ENCODE measurements at regions not wholly inside any gene's neighbourhood (a gene's known extent, or its start where the extent isn't known, plus 50 kb on each side); places are given as distances from the start of the nearest gene placed in this dataset.

DNA sequence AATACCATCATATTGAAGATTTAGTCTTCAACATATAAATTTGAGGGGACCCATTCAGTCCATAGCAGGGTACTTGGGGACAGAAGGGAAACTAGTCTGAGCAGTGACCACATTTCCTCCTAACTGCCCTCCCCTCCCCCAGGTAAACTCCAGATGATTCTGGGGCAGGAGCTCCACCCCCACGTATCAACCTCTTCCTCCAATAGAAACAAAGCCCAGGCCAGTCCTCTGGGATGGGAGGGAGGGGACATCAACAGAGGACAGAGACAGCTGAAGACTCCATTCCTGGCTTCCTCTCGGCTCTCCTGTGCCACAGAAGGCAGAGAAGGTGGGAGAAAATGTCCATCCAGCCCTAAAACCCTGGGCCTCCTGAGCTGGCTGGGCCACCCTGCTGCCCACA lies 85.0 kb upstream of the TOP1 start:
- H3K4me3 ChIP-seq (ENCODE audit: low read length) = no peak overlapping the region
- no peaks in the 10 kb centered on the region for H3K36me3 ChIP-seq (replicated peaks; ENCODE audit: low read depth, low read length)
- no peak overlapping the region for H2AFZ ChIP-seq (ENCODE audit: low read depth, low read length)
- H3K27ac ChIP-seq (ENCODE audit: low read length) = no peak overlapping the region
- H4K20me1 ChIP-seq (ENCODE audit: insufficient read depth, low read length) = no peaks in the 10 kb centered on the region
- peaks cover 30% of the 10 kb centered on the region for H3K4me1 ChIP-seq (ENCODE audit: low read length)
- H3K9ac ChIP-seq (ENCODE audit: low read length) = no peak overlapping the region
- H3K79me2 ChIP-seq (ENCODE audit: low read length) = no peaks in the 10 kb centered on the region
- H3K27me3 ChIP-seq (ENCODE audit: low read depth, low read length) = peaks cover 9% of the 10 kb centered on the region
- H3K4me2 ChIP-seq (ENCODE audit: low read length) = no peak overlapping the region
- no peaks in the 10 kb centered on the region for H3K9me3 ChIP-seq (ENCODE audit: insufficient read depth, low read length)
- no peak for TF ChIP-seq EZH2phosphoT487 (IDR thresholded peaks at IDR 0.05; ENCODE audit: low read depth)
- TF ChIP-seq, protein P1, sequence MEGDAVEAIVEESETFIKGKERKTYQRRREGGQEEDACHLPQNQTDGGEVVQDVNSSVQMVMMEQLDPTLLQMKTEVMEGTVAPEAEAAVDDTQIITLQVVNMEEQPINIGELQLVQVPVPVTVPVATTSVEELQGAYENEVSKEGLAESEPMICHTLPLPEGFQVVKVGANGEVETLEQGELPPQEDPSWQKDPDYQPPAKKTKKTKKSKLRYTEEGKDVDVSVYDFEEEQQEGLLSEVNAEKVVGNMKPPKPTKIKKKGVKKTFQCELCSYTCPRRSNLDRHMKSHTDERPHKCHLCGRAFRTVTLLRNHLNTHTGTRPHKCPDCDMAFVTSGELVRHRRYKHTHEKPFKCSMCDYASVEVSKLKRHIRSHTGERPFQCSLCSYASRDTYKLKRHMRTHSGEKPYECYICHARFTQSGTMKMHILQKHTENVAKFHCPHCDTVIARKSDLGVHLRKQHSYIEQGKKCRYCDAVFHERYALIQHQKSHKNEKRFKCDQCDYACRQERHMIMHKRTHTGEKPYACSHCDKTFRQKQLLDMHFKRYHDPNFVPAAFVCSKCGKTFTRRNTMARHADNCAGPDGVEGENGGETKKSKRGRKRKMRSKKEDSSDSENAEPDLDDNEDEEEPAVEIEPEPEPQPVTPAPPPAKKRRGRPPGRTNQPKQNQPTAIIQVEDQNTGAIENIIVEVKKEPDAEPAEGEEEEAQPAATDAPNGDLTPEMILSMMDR (IDR thresholded peaks at IDR 0.05; ENCODE audit: low read depth, low read length) = no peak

- no peaks in the 10 kb centered on the region for H3K9me3 ChIP-seq (ENCODE audit: insufficient read depth, low read length)
- no peak overlapping the region for H3K4me3 ChIP-seq (ENCODE audit: low read length)
- no peak overlapping the region for H3K27ac ChIP-seq (ENCODE audit: low read length)
- no peak overlapping the region for H3K4me2 ChIP-seq (ENCODE audit: low read length)
- no peaks in the 10 kb centered on the region for H3K79me2 ChIP-seq (ENCODE audit: low read length)
- no peaks in the 10 kb centered on the region for H3K36me3 ChIP-seq (replicated peaks; ENCODE audit: low read depth, low read length)
- peaks cover 23% of the 10 kb centered on the region for H3K27me3 ChIP-seq (ENCODE audit: low read depth, low read length)
- no peaks in the 10 kb centered on the region for H4K20me1 ChIP-seq (ENCODE audit: insufficient read depth, low read length)
- no peak overlapping the region for H2AFZ ChIP-seq (ENCODE audit: low read depth, low read length)
- TF ChIP-seq, protein P1 (IDR thresholded peaks at IDR 0.05; ENCODE audit: low read depth, low read length) = no peak
- no peak for TF ChIP-seq EZH2phosphoT487 (IDR thresholded peaks at IDR 0.05; ENCODE audit: low read depth)
- H3K4me1 ChIP-seq (ENCODE audit: low read length) = peaks cover 30% of the 10 kb centered on the region
- H3K9ac ChIP-seq (ENCODE audit: low read length) = no peak overlapping the region
Measured at GRCh38 chr20:40945189-40945588, 83.4 kb upstream of the TOP1 start.

- no peaks in the 10 kb centered on the region for H3K79me2 ChIP-seq (ENCODE audit: low read length)
- peak overlapping the region; percentile 16; the same call in 1 of the 2 replicates for H3K4me2 ChIP-seq (ENCODE audit: low read length)
- peaks cover 28% of the 10 kb centered on the region for H3K27me3 ChIP-seq (ENCODE audit: low read depth, low read length)
- no peak overlapping the region for H3K27ac ChIP-seq (ENCODE audit: low read length)
- H2AFZ ChIP-seq (ENCODE audit: low read depth, low read length) = peak overlapping the region; percentile 30; the same call in 1 of the 2 replicates
- no peak overlapping the region for H3K4me3 ChIP-seq (ENCODE audit: low read length)
- TF ChIP-seq, protein P1 (IDR thresholded peaks at IDR 0.05; ENCODE audit: low read depth, low read length) = peak; percentile 97
- no peak for TF ChIP-seq EZH2phosphoT487 (IDR thresholded peaks at IDR 0.05; ENCODE audit: low read depth)
- peaks cover 26% of the 10 kb centered on the region for H3K4me1 ChIP-seq (ENCODE audit: low read length)
- no peaks in the 10 kb centered on the region for H4K20me1 ChIP-seq (ENCODE audit: insufficient read depth, low read length)
- no peak overlapping the region for H3K9ac ChIP-seq (ENCODE audit: low read length)
- H3K36me3 ChIP-seq (replicated peaks; ENCODE audit: low read depth, low read length) = no peaks in the 10 kb centered on the region
- no peaks in the 10 kb centered on the region for H3K9me3 ChIP-seq (ENCODE audit: insufficient read depth, low read length)
Measured at GRCh38 chr20:40945754-40946450, 82.7 kb upstream of the TOP1 start.

GRCh38 chr20:40946451-40946850 lies 82.2 kb upstream of the TOP1 start:
- Histone ChIP-seq H3K9me3 (ENCODE audit: insufficient read depth, low read length) (no peaks in the 10 kb centered on the region), H3K79me2 (ENCODE audit: low read length) (no peaks in the 10 kb centered on the region), H3K36me3 (replicated peaks; ENCODE audit: low read depth, low read length) (no peaks in the 10 kb centered on the region), H3K9ac (ENCODE audit: low read length) (no peak overlapping the region), H4K20me1 (ENCODE audit: insufficient read depth, low read length) (no peaks in the 10 kb centered on the region), H3K4me2 (ENCODE audit: low read length) (no peak overlapping the region), H3K27ac (ENCODE audit: low read length) (no peak overlapping the region), H3K4me1 (ENCODE audit: low read length) (peaks cover 20% of the 10 kb centered on the region), H3K4me3 (ENCODE audit: low read length) (no peak overlapping the region), H3K27me3 (ENCODE audit: low read depth, low read length) (peaks cover 31% of the 10 kb centered on the region), H2AFZ (ENCODE audit: low read depth, low read length) (no peak overlapping the region)
- no peak for TF ChIP-seq EZH2phosphoT487 (IDR thresholded peaks at IDR 0.05; ENCODE audit: low read depth)
- TF ChIP-seq, protein P1 (IDR thresholded peaks at IDR 0.05; ENCODE audit: low read depth, low read length) = no peak

All from OCI-LY3 (cell line).